ENCODE measurements at regions not wholly inside any gene's neighbourhood (a gene's known extent, or its start where the extent isn't known, plus 50 kb on each side); places are given as distances from the start of the nearest gene placed in this dataset.
"Not testable (repeated sequence)": the region's sequence is repeated elsewhere in the genome, so short reads cannot be mapped to it uniquely, and the experiment has no call there.

- TF ChIP-seq, protein P1, sequence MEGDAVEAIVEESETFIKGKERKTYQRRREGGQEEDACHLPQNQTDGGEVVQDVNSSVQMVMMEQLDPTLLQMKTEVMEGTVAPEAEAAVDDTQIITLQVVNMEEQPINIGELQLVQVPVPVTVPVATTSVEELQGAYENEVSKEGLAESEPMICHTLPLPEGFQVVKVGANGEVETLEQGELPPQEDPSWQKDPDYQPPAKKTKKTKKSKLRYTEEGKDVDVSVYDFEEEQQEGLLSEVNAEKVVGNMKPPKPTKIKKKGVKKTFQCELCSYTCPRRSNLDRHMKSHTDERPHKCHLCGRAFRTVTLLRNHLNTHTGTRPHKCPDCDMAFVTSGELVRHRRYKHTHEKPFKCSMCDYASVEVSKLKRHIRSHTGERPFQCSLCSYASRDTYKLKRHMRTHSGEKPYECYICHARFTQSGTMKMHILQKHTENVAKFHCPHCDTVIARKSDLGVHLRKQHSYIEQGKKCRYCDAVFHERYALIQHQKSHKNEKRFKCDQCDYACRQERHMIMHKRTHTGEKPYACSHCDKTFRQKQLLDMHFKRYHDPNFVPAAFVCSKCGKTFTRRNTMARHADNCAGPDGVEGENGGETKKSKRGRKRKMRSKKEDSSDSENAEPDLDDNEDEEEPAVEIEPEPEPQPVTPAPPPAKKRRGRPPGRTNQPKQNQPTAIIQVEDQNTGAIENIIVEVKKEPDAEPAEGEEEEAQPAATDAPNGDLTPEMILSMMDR (IDR thresholded peaks at IDR 0.05; ENCODE audit: low read depth, low read length), result no peak
- Histone ChIP-seq H3K9me3 (ENCODE audit: severe bottlenecking) (no peaks in the 10 kb centered on the region), H3K4me3 (ENCODE audit: low read depth, low read length) (no peak overlapping the region), H3K36me3 (no peaks in the 10 kb centered on the region), H3K27me3 (ENCODE audit: insufficient read depth, low read depth, severe bottlenecking) (no peaks in the 10 kb centered on the region), H3K27ac (no peak overlapping the region)
- DNase-seq, result peak; percentile 47
These were observed 1219.4 kb downstream of the TYW1 start for GRCh38 chr7:68216051-68216450.

GRCh38 chr7:68217426-68217825 lies 1220.8 kb downstream of the TYW1 start:
- TF ChIP-seq, protein P1 (IDR thresholded peaks at IDR 0.05; ENCODE audit: low read depth, low read length), result no peak
- Histone ChIP-seq H3K36me3 (no peaks in the 10 kb centered on the region), H3K27me3 (ENCODE audit: insufficient read depth, low read depth, severe bottlenecking) (no peaks in the 10 kb centered on the region), H3K4me3 (ENCODE audit: low read depth, low read length) (no peak overlapping the region), H3K27ac (no peak overlapping the region), H3K9me3 (ENCODE audit: severe bottlenecking) (no peaks in the 10 kb centered on the region)
- DNase-seq, result no peak

DNA sequence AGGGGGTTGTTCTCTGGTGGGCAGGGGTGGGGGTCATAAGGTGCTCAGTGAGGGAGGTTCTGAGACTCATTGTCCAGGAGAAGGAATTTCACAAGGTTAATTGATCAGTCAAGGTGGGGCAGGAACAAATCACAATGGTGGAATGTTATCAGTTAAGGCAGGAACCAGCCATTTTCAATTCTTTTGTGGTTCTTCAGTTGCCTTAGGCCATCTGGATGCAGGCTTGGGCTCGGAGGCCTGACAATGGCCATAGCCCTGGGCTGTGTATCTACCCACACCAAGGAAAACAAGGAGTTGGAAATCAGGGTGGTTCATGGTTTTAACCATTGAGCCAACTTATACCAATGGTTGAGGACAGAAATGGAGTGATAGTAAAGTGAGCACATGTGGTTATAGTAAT lies 1221.8 kb downstream of the TYW1 start:
- no peak overlapping the region for H3K4me3 ChIP-seq (ENCODE audit: low read depth, low read length)
- no peak for DNase-seq
- TF ChIP-seq, protein P1 (IDR thresholded peaks at IDR 0.05; ENCODE audit: low read depth, low read length), result no peak
- no peaks in the 10 kb centered on the region for H3K27me3 ChIP-seq (ENCODE audit: insufficient read depth, low read depth, severe bottlenecking)
- H3K27ac ChIP-seq, result no peak overlapping the region
- H3K36me3 ChIP-seq, result no peaks in the 10 kb centered on the region
- no peaks in the 10 kb centered on the region for H3K9me3 ChIP-seq (ENCODE audit: severe bottlenecking)

GRCh38 chr7:68222311-68222710 lies 1225.7 kb downstream of the TYW1 start:
- no peak for DNase-seq
- Histone ChIP-seq H3K36me3 (no peaks in the 10 kb centered on the region), H3K9me3 (ENCODE audit: severe bottlenecking) (no peaks in the 10 kb centered on the region), H3K27me3 (ENCODE audit: insufficient read depth, low read depth, severe bottlenecking) (no peaks in the 10 kb centered on the region), H3K4me3 (ENCODE audit: low read depth, low read length) (no peak overlapping the region), H3K27ac (no peak overlapping the region)
- TF ChIP-seq, protein P1 (IDR thresholded peaks at IDR 0.05; ENCODE audit: low read depth, low read length), result no peak

DNA sequence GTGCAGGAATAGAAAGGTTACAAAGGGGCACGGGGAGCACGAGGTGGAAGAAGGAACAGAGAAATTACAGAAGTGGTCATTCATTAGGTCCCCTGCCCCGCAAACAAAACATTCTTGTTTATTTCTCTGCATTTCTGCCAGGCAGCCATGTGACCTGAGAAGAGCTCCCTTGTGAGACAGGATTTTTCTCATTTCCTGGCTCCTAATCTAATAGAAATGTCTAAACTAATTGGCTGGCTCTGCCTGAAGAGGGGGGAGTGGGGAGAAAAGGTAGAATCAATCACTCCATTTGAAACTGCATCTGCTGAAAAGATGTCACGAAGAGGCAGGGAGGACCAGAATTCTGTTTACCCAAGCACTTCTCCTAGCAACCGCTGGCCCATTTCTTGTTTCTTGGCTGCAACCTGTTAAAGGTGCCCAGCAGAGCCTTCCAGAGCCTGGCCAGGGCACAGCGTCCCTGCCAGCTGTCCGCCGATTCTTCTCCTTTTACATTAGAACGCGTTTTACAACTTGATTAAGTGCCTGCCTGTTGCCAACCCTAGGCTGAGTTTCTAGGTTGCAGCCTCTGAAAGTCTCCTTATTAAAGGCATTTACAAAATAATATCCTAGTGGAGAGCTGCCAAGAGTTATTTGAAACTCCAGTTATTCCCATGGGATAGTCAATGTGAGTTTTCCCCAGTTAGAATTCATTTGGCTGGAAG lies 1227.6 kb downstream of the TYW1 start:
- H3K9me3 ChIP-seq (ENCODE audit: severe bottlenecking), result no peaks in the 10 kb centered on the region
- no peaks in the 10 kb centered on the region for H3K36me3 ChIP-seq
- no peak overlapping the region for H3K27ac ChIP-seq
- H3K4me3 ChIP-seq (ENCODE audit: low read depth, low read length), result no peak overlapping the region
- no peaks in the 10 kb centered on the region for H3K27me3 ChIP-seq (ENCODE audit: insufficient read depth, low read depth, severe bottlenecking)
- no peak for DNase-seq
- TF ChIP-seq, protein P1 (IDR thresholded peaks at IDR 0.05; ENCODE audit: low read depth, low read length), result no peak

DNA sequence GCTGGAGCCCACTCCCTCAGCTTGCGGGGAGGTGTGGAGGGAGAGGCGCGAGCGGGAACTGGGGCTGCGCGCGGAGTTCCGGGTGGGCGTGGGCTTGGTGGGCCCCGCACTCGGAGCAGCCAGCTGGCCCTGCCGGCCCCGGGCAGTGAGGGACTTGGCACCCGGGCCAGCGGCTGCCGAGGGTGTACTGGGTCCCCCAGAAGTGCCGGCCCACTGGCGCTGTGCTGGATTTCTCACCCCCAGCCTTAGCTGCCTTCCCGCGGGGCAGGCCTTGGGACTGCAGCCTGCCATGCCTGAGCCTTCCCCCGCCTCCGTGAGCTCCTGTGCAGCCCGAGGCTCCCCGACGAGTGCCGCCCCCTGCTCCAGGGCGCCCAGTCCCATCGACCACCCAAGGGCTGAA lies 1234.4 kb downstream of the TYW1 start:
- not testable (repeated sequence) for H3K4me3 ChIP-seq (ENCODE audit: low read depth, low read length); DNase-seq; H3K9me3 ChIP-seq (ENCODE audit: severe bottlenecking); H3K36me3 ChIP-seq; H3K27me3 ChIP-seq (ENCODE audit: insufficient read depth, low read depth, severe bottlenecking); H3K27ac ChIP-seq
